ENCODE measurements at regions not wholly inside any gene's neighbourhood (a gene's known extent, or its start where the extent isn't known, plus 50 kb on each side); places are given as distances from the start of the nearest gene placed in this dataset.
A peak's percentile ranks its signal among the peaks of the same experiment; 100 is the strongest.

- TF ChIP-seq CTCF (conservative IDR thresholded peaks at IDR 0.05; ENCODE audit: low read depth, low read length) = no peak
- no peak overlapping the region for H3K4me3 ChIP-seq (ENCODE audit: low read length)
- DNase-seq (ENCODE audit: low read depth) = no peak
Observed at GRCh38 chr1:57479471-57479870, 55.6 kb upstream of the DAB1 start.

- DNase-seq (ENCODE audit: low read depth) = no peak
- TF ChIP-seq CTCF (conservative IDR thresholded peaks at IDR 0.05; ENCODE audit: low read depth, low read length) = no peak
- no peak overlapping the region for H3K4me3 ChIP-seq (ENCODE audit: low read length)
Observed at GRCh38 chr1:57475366-57475765, 51.5 kb upstream of the DAB1 start.

GRCh38 chr1:57474137-57474750 lies 50.4 kb upstream of the DAB1 start:
- DNase-seq (ENCODE audit: low read depth) = peak; percentile 71
- no peak for TF ChIP-seq CTCF (conservative IDR thresholded peaks at IDR 0.05; ENCODE audit: low read depth, low read length)
- peak overlapping the region; percentile 16 for H3K4me3 ChIP-seq (ENCODE audit: low read length)

All from retinal pigment epithelial cell (primary cell).